ENCODE measurements at regions not wholly inside any gene's neighbourhood (a gene's known extent, or its start where the extent isn't known, plus 50 kb on each side); places are given as distances from the start of the nearest gene placed in this dataset.

DNA sequence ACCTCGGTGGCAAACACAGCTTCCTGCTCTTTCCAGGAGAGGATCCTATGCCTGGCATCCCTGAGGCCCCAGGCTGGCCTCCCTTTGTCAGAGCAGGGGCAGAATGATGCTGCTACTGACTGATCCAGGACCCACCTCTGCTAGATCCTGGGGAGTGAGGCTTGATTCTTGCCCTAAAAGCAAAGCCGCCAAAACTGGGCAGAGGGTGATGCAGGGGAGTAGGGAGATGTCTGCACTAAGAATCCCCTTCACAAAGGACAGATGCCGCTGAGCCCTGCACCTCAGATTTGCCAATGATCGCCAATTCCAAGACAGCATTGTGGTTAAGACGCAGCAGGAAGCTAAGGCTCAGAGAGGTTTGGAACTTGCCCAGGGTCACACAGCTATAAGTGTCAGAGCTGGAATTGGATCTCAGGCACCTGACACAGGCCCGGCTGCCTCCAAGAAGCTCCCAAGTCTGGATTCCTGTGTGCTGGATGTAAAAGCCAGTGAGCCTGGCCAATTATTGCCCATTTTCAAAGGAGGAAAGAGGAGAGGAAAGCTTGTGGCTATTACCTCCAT, 60.7 kb upstream of the TNRC6C start:
- no peak for TF ChIP-seq EZH2 (IDR thresholded peaks at IDR 0.05; ENCODE audit: low read length, missing control alignments)
- TF ChIP-seq, protein P1, sequence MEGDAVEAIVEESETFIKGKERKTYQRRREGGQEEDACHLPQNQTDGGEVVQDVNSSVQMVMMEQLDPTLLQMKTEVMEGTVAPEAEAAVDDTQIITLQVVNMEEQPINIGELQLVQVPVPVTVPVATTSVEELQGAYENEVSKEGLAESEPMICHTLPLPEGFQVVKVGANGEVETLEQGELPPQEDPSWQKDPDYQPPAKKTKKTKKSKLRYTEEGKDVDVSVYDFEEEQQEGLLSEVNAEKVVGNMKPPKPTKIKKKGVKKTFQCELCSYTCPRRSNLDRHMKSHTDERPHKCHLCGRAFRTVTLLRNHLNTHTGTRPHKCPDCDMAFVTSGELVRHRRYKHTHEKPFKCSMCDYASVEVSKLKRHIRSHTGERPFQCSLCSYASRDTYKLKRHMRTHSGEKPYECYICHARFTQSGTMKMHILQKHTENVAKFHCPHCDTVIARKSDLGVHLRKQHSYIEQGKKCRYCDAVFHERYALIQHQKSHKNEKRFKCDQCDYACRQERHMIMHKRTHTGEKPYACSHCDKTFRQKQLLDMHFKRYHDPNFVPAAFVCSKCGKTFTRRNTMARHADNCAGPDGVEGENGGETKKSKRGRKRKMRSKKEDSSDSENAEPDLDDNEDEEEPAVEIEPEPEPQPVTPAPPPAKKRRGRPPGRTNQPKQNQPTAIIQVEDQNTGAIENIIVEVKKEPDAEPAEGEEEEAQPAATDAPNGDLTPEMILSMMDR (conservative IDR thresholded peaks at IDR 0.05 in 1 of 2, IDR thresholded peaks at IDR 0.05 in 1 of 2; ENCODE audit: low read depth in 1 of 2, low read length in 2 of 2): no peak
